Activated B cell treated with CpG ODN at 0.5 μM for 24 hours (primary cell): ENCODE measurements at regions not wholly inside any gene's neighbourhood (a gene's known extent, or its start where the extent isn't known, plus 50 kb on each side); places are given as distances from the start of the nearest gene placed in this dataset.

ENCODE experiments used
- ATAC-seq: fragments of 200-7000 bp; cut with Tn5 transposase; one replicate; pipeline ENCODE4 v1.10.0; 2021; ENCODE audit warnings: low read depth, mild to moderate bottlenecking, moderate library complexity
- CTCF ChIA-PET: fragments of 350-600 bp; sonication (Branson Sonifier 250); formaldehyde crosslinking; loops from one replicate; lab custom pipeline; 2021; ENCODE audit warnings: antibody characterized with exemption; lab: Charles Lee
- POLR2A ChIA-PET: fragments of 350-600 bp; sonication (Branson Sonifier 250); formaldehyde crosslinking; loops from one replicate; lab custom pipeline; 2021; ENCODE audit warnings: antibody characterized with exemption; lab: Charles Lee
- DNase-seq: peaks from one replicate; pipeline ENCODE4 v3.0.0; 2022
- H3K27ac Mint-ChIP-seq: one replicate; pipeline ENCODE4 v1.8.0; 2020; ENCODE audit warnings: mixed read lengths
- H3K27me3 Mint-ChIP-seq: one replicate; pipeline ENCODE4 v1.8.0; 2021; ENCODE audit warnings: mixed read lengths
- H3K36me3 Mint-ChIP-seq: one replicate; pipeline ENCODE4 v1.8.0; 2021; ENCODE audit warnings: low read depth, mixed read lengths
- H3K4me1 Mint-ChIP-seq: one replicate; pipeline ENCODE4 v1.8.0; 2021; ENCODE audit warnings: mixed read lengths
- H3K4me3 Mint-ChIP-seq: one replicate; pipeline ENCODE4 v1.8.0; 2020; ENCODE audit warnings: mild to moderate bottlenecking, mixed read lengths
- H3K9me3 Mint-ChIP-seq: one replicate; pipeline ENCODE4 v1.8.0; 2020; ENCODE audit warnings: mixed read lengths
- CTCF ChIP-seq: fragments of 200-600 bp; IDR thresholded peaks from one replicate; pipeline ENCODE4 v1.8.0; 2022; ENCODE audit warnings: antibody characterized with exemption, mild to moderate bottlenecking
- intact Hi-C: fragments of 100-400 bp; cut with micrococcal nuclease; formaldehyde crosslinking; loops from one replicate; pipeline ENCODE4 v1.15.1; 2024

GRCh38 chr1:219430419-219430818 is 182.5 kb downstream of the ZC3H11B start:
- no peaks in the 10 kb centered on the region for H3K9me3 Mint-ChIP-seq
- no peak overlapping the region for H3K27ac Mint-ChIP-seq
- DNase-seq (no peak), ATAC-seq (no peak)
- H3K36me3 Mint-ChIP-seq: no peaks in the 10 kb centered on the region
- intact Hi-C loops: no loop called here
- no peaks in the 10 kb centered on the region for H3K27me3 Mint-ChIP-seq
- no peak for TF ChIP-seq CTCF
- H3K4me3 Mint-ChIP-seq: no peak overlapping the region
- POLR2A ChIA-PET: no interaction called here
- H3K4me1 Mint-ChIP-seq: no peaks in the 10 kb centered on the region
- CTCF ChIA-PET: no interaction called here

- POLR2A ChIA-PET: no interaction called here
- no peak for DNase-seq
- no peak for TF ChIP-seq CTCF
- H3K27ac Mint-ChIP-seq: no peak overlapping the region
- H3K27me3 Mint-ChIP-seq: no peaks in the 10 kb centered on the region
- CTCF ChIA-PET: interaction anchor here (1.1 kb wide), 1 partner anchor 15 kb away, joined by 3 read pairs; no protein-coding TSS in a partner anchor
- no peaks in the 10 kb centered on the region for H3K9me3 Mint-ChIP-seq
- H3K4me3 Mint-ChIP-seq: no peak overlapping the region
- no peak for ATAC-seq
- H3K36me3 Mint-ChIP-seq: no peaks in the 10 kb centered on the region
- intact Hi-C loops: no loop called here
- no peaks in the 10 kb centered on the region for H3K4me1 Mint-ChIP-seq
These were observed 184.3 kb downstream of the ZC3H11B start for GRCh38 chr1:219428651-219429050.

GRCh38 chr1:219427989-219428388 is 184.9 kb downstream of the ZC3H11B start:
- ATAC-seq: no peak
- no peaks in the 10 kb centered on the region for H3K9me3 Mint-ChIP-seq
- no peaks in the 10 kb centered on the region for H3K36me3 Mint-ChIP-seq
- POLR2A ChIA-PET: no interaction called here
- intact Hi-C loops: no loop called here
- H3K4me3 Mint-ChIP-seq: no peak overlapping the region
- no peak for DNase-seq
- TF ChIP-seq CTCF: no peak
- no peaks in the 10 kb centered on the region for H3K4me1 Mint-ChIP-seq
- no peaks in the 10 kb centered on the region for H3K27me3 Mint-ChIP-seq
- no peak overlapping the region for H3K27ac Mint-ChIP-seq
- CTCF ChIA-PET: interaction anchor here (0.7 to 1.1 kb wide), 2 partner anchors 14 to 16 kb away, joined by 3 read pairs; no protein-coding TSS in a partner anchor

GRCh38 chr1:219427403-219427802 is 185.5 kb downstream of the ZC3H11B start:
- no peak for ATAC-seq
- H3K4me3 Mint-ChIP-seq: no peak overlapping the region
- H3K27ac Mint-ChIP-seq: no peak overlapping the region
- no peak for DNase-seq
- no peaks in the 10 kb centered on the region for H3K4me1 Mint-ChIP-seq
- no peak for TF ChIP-seq CTCF
- ChIA-PET CTCF (interaction anchor here (0.7 to 1.1 kb wide), 2 partner anchors 14 to 15 kb away, joined by 3 read pairs; no protein-coding TSS in a partner anchor), POLR2A (no interaction called here)
- no peaks in the 10 kb centered on the region for H3K36me3 Mint-ChIP-seq
- intact Hi-C loops: no loop called here
- no peaks in the 10 kb centered on the region for H3K9me3 Mint-ChIP-seq
- H3K27me3 Mint-ChIP-seq: no peaks in the 10 kb centered on the region

- ChIA-PET POLR2A (no interaction called here), CTCF (no interaction called here)
- intact Hi-C loops: no loop called here
- ATAC-seq: no peak
- Mint-ChIP-seq H3K27me3 (peaks cover 2% of the 10 kb centered on the region), H3K9me3 (no peaks in the 10 kb centered on the region), H3K4me3 (no peak overlapping the region), H3K36me3 (no peaks in the 10 kb centered on the region), H3K27ac (no peak overlapping the region), H3K4me1 (no peaks in the 10 kb centered on the region)
- no peak for TF ChIP-seq CTCF
- DNase-seq: no peak
These were observed 189.9 kb downstream of the ZC3H11B start for GRCh38 chr1:219422811-219423598.
